ENCODE measurements at regions not wholly inside any gene's neighbourhood (a gene's known extent, or its start where the extent isn't known, plus 50 kb on each side); places are given as distances from the start of the nearest gene placed in this dataset.

DNA sequence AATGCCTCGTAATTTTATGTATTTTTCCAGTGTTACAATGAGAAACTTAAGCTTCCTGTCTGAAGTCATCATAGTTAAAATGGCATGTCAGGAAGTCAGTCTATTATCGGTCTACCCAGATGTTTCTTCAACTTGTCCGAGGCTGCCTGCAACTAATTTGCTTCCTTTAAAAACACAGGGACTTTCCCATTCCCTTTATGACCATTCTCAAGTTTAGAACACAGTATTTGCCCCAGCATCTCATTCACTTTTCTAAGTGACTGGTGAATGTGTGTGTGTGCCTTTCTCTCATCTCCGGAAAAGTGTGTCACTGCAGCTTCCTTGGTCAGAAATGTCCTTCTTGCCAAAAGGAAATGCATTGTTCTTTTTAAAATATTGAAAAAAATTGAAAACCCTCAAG, 466.6 kb downstream of the RAP2B start:
- no peak for TF ChIP-seq CTCF (IDR thresholded peaks at IDR 0.05; ENCODE audit: insufficient read depth, low read length)
- no peak overlapping the region for H3K4me3 ChIP-seq (ENCODE audit: low read depth, low read length)
- no peak for DNase-seq (ENCODE audit: low read depth)

- no peak for DNase-seq (ENCODE audit: low read depth)
- no peak overlapping the region for H3K4me3 ChIP-seq (ENCODE audit: low read depth, low read length)
- no peak for TF ChIP-seq CTCF (IDR thresholded peaks at IDR 0.05; ENCODE audit: insufficient read depth, low read length)
These were observed 467.1 kb downstream of the RAP2B start for GRCh38 chr3:153629148-153629547.

DNA sequence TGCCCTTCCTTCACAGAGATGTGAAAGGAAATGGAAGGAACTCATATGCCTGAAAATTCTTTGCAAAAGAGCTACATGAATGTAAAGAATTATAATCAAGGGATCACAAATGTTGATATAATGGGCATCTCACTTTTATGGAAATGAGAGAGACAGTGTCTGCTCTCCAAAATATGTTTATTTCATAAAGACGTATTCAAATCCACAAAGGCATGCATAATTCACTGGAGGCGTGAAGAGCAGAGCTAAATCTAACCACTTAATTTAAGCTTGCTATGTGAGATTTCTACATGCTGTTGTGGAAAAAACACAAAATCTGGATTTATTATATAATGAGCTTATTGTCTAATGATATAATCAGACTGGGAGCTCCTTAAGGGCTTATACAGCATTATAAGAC, 469.1 kb downstream of the RAP2B start:
- no peak for TF ChIP-seq CTCF (IDR thresholded peaks at IDR 0.05; ENCODE audit: insufficient read depth, low read length)
- no peak overlapping the region for H3K4me3 ChIP-seq (ENCODE audit: low read depth, low read length)
- DNase-seq (ENCODE audit: low read depth), result no peak

- no peak overlapping the region for H3K4me3 ChIP-seq (ENCODE audit: low read depth, low read length)
- TF ChIP-seq CTCF (IDR thresholded peaks at IDR 0.05; ENCODE audit: insufficient read depth, low read length), result no peak
- no peak for DNase-seq (ENCODE audit: low read depth)
These were observed 469.6 kb downstream of the RAP2B start for GRCh38 chr3:153631664-153632063.

DNA sequence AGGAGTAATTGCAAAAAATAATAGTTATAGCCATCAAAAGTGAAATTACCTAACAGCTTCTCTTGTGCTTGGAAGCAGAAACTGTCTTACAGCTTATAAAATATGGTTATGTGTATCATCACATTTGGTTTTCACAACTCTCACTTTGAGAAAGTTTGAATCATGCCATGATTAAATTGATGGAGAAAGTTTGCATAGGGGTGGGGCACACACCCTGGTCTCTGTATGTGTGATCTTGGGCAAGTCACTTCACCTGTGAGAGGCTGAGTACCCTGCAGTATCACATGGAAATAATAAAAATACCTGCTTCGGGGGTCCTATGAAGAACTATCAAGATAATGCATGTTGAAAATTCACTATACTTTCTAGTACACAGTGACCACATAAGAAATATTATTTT, 471.4 kb downstream of the RAP2B start:
- no peak overlapping the region for H3K4me3 ChIP-seq (ENCODE audit: low read depth, low read length)
- TF ChIP-seq CTCF (IDR thresholded peaks at IDR 0.05; ENCODE audit: insufficient read depth, low read length), result no peak
- DNase-seq (ENCODE audit: low read depth), result no peak

- peak; percentile 12 for DNase-seq (ENCODE audit: low read depth)
- no peak overlapping the region for H3K4me3 ChIP-seq (ENCODE audit: low read depth, low read length)
- no peak for TF ChIP-seq CTCF (IDR thresholded peaks at IDR 0.05; ENCODE audit: insufficient read depth, low read length)
These were observed 472.7 kb downstream of the RAP2B start for GRCh38 chr3:153634683-153635082.

DNA sequence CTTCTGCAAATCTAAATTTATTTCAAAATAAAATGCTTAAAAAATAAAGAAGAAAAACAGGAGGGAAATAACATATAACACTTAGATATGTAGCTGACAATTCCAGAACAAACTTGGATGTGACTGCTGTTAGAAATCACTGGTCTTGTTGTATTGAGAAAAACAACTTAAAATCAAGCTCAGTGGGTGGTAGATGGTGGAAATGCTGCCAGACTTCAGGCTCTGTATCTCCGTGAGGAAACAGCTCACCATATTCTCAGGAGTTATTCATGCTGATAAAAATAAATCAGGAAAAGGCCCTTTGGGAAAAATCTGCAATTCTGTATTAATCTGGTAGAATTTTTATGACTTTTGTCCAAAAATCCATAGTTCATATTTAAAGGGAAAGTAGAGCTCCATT, 477.6 kb downstream of the RAP2B start:
- H3K4me3 ChIP-seq (ENCODE audit: low read depth, low read length), result no peak overlapping the region
- TF ChIP-seq CTCF (IDR thresholded peaks at IDR 0.05; ENCODE audit: insufficient read depth, low read length), result no peak
- peak; percentile 62 for DNase-seq (ENCODE audit: low read depth)

Data from fibroblast of the aortic adventitia (primary cell).